GM19043 (cell line): ENCODE measurements at regions not wholly inside any gene's neighbourhood (a gene's known extent, or its start where the extent isn't known, plus 50 kb on each side); places are given as distances from the start of the nearest gene placed in this dataset.

ENCODE experiments used
- ATAC-seq: cut with Tn5 transposase; IDR thresholded peaks from one replicate; pipeline ENCODE4 v1.9.1; 2021; ENCODE audit warnings: low read depth; ENCODE audit not compliant: unreplicated experiment

DNA sequence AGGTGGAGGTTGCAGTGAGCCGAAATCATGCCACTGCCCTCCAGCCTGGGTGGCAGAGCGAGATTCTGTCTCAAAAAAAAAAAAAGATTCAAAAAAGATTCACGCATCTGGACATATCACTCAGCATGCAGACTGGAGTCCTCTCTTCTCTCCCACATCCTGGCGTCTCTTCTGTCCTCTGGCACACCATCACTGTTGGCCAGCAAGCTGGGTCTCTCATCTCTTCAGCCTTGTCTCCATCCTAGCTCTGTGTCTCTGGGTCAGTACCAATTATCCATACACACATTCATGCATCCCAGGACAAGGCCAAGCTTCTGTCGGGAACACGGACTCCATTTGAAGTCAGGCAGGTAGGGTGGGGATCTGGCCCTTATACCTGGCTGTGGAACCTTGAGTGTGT lies 105.5 kb upstream of the MAP1LC3B2 start:
- no peak for ATAC-seq

DNA sequence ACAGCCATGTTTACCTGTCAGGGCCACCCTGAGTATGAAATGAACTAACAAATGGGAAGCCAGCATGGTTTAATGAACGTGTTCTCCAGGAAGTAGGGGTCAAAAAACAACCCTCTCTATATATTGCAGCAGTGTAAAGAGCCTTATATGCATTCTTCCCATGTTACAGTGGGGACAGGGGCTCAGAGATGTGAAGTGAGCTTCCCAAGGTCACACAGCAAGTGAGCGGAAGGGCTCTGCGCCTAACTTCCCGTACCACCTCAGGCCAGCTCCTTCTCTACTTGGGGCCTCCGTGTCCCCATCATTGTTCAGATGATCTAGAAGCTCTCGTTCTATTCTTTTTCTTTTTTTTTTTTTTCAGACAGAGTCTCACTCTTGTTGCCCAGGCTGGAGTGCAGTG lies 105.1 kb upstream of the MAP1LC3B2 start:
- no peak for ATAC-seq

DNA sequence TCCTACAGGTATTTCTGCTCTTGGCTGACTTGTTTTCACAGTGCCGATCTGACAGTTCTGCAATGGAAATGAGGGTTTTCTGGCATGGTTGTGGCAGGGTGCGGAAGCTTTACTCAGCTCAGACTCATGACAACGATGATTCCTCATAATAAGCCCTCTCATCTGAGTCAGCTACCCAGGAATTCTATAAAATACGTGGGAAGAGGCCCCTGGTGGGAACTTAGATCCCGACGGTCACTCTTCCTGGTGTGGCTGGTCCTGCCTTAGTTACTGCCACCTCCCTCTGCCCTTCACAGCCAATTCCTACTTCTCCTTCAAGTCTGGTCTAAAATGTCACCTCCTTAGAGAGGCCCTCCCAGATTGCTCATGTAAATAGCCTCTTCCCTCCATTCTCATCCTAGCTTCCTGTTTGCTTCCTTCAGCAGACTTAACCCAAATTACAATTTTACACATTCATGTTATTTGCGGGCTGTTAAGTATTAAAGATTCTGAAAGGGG lies 104.2 kb upstream of the MAP1LC3B2 start:
- ATAC-seq = no peak

DNA sequence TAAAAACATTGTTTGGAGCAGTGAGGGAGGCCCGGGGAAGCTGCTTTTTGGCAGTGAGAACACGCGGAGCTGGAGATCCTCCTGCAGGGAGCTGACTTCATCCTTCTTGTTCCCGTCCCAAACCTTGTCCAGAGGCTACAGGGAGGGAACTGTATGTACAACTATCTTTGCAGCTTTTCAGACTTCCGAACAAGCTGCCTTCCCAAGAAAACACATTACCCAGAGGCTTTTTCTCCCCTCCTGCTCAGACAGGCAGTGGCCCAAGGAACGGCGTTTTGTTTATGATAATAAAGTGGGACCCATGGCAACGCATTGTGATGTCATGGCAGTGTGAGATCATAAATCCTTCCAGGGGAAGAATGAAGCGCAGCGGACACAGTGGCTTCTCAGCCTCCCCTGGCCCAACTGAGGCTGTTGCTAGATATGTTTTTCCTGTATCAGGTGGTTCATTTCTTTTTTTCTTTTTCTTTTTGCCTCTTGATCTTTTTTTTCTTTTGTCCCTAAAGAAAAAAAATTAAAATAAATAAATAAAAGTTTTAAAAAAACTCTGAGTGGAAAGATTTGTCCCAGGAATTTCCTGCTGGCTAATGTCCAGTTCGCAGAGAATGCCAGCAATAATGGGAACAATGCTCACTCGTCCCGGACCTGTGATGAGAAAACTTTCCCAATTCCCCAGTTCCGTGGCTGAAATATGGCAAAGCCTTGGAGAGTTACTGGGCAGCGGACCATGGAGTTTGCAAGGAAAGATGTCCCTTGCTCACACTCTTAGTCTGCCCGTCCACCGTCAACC lies 103.4 kb upstream of the MAP1LC3B2 start:
- no peak for ATAC-seq

DNA sequence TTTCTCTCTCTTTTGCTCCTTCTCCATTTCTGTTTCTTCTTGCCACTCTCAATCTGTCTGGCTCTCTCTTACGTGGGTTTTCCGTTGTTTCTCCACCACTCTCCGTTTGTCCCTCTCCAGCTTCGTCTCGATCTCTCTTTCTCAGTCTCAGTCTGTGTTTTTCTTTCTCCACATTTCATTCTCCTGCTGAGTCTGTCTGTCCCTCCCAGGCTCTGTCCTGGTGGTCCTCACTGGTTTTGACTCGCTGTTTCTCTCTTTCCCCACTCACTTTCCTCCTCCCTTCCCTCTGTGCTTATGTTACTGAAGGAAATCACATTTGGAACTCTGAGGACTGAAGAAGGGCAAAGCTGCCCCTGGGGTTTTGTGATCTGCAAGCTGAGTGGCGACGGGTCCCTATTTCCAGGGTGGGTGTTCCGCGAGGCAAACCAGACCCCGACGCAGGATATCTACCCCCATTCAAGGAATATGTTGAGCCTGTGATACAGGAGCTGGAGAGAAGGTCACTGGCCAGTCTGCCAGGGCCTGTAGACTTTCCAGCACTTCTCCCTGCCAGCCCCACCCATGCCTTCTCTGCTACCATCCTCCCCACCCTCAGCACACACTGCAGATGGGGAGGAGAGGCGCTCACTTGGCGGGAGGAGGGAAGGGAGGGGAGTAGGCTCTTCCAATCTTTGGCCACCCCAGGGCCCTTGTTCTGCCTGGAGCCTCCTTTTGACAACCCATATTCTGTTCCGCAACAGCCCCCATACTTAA lies 102.7 kb upstream of the MAP1LC3B2 start:
- ATAC-seq = no peak

DNA sequence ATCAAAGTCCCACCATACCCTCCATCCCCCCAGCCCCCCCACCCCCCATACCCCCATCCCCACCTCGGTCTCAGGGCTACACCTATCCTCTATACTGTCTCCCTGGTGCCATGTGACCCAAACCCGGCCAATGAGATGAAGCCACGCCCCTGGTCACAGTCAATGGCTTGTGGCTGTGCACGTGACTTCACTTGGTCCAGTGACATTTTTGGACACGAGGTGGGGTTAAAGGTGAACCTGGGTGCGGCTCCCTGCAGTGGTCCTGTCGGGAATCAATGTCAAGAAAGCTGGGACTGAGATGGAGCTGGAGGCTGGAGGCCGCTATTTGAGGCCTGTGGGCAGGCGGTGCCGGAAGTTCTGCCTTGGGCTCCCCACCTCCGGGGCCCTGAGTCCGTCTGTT lies 100.7 kb upstream of the MAP1LC3B2 start:
- no peak for ATAC-seq

DNA sequence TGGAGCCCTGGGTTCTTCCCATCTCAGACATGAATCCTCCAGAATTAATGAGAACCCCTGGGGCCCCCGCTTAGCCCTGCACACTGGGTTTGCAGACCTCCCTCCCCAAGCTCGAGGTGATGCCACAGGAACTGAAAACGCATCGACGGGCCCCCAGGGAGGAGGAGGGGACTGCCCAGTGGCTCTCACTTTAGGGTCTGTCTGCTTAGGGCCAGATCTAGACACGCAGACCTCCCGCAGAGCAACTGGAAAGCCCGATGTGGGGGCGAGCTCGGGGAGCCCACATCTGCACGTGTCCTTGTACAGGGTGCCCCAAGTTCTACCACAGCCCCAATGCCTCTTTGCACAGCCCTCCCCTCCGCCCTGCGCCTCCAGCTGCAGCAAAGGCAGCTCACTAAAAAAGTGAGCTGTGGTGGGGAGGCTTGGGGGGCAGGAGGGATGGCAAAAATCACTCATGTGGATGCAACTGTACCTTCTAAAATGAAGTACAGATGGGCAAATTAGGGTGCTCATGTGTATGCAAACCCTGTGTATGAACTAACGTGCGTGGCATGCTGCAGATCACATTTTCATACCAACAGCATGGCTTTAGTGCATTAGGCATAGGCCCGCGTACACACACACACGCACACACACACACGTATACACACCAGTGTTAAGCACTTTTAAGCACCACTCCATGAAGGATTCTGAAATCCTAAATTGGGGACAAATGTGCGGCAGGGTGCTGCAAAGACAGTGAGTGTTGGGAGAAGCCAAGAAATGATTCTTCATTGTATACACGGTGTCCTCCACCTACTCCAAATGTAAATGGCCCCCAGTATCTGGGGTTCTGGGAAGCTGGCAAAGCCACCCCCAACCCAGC lies 99.9 kb upstream of the MAP1LC3B2 start:
- ATAC-seq = no peak

DNA sequence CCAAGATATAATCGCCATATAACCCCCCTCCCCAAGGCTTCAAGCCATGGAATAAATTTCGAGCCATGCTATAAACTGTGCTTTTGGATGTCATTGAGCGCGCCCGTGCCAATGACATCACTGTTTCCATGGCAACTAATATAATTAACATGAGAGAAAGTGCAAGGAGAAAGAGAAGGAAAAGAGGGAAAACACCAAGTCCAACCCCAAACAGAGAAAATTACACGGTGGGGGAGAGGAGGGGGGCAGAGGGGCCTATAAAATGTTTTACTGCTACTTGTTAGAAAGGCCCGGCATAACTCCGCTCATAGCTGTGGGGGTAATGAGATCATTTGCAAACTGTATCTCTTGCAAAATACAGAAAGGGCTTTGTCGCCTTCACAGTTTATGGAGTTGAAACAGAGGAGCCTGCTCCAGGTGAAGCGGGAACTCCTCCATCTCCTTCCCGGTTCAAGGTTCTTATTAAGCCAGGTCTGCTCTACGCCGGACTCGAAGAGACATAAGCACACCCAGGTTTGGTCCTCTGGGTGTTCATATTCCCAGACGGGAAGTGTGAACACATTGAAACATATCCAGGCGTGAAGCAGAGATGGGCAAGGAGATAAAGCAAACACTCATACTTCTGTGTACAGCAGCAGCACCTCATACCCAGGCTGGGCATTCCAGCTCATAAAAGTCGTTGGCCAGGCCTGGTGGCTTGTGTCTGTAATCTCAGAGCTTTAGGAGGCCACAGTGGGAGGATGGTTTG lies 99.1 kb upstream of the MAP1LC3B2 start:
- no peak for ATAC-seq

DNA sequence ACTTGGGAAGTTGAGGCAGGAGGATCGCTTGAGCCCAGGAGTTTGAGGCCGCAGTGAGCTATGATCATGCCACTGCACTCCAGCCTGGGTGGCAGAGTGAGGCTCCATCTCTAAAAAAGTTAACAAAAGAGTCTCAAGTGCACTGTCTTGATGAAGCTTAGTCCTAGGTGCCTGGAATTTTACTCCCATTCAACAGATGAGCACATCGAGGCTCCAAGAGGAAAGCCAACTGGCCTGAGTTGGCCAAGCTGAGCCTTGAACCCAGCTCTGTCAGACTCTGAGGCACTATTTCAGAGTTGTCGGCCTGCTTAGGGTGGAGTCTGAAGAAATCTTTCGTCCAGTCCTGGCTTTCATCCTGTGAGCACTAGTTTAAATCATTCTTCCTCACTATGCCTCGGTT lies 98.1 kb upstream of the MAP1LC3B2 start:
- ATAC-seq = no peak

DNA sequence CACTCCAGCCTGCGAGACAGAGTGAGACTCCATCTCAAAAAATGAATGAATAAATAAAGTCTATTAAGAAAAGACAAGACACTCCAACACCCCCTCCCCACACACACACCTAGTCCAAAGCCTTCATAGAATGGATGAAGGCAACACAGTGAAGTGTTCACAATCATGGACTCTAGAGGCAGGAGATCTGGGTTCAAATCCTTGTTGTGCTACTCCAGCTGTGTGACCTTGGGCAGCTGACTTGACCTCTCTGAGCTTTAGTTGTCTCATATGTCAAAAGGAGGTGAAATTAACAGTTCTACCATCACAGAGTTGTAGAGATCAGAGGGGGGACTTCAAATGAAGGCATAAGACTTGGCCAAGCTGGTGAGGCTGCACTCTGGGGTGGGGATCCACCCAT lies 95.8 kb upstream of the MAP1LC3B2 start:
- no peak for ATAC-seq

DNA sequence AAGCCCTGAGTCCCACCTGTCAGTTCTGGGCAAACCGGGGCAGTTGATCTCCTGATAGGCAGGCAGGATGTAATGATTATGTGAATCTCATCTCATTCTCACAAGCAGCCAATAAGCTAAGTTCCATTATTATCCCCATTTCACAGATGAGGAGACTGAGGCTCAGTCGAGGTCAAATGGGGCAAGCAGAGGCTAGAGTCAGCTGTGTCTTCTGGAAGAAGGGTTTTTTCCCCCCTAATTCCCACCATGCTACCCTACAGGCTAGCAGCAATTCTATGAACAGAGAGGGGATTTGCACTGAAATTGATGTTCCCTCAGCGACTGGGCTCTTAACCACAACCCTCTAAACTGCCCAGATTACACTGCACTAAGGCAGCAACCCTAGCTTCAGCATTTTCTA lies 93.8 kb upstream of the MAP1LC3B2 start:
- ATAC-seq = no peak

DNA sequence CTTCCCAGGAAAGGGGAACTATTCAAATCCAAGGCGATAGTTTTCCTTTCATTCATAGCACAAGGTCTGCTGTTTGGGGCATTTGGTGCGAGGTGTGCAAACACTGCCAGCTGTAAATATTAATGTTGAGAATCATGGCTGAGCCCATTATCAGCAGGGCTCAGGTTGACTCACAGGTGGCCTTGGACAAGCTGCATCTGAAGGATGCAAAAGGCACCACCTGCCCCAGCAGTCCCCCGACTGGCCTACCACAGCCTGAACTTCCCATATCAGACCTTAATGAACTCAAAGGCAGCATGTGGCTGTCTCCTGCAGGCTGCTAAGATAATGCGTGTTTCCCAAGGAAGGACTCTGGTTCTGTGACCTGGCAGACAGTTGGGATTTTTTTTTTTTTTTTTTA lies 93.3 kb upstream of the MAP1LC3B2 start:
- ATAC-seq = no peak

DNA sequence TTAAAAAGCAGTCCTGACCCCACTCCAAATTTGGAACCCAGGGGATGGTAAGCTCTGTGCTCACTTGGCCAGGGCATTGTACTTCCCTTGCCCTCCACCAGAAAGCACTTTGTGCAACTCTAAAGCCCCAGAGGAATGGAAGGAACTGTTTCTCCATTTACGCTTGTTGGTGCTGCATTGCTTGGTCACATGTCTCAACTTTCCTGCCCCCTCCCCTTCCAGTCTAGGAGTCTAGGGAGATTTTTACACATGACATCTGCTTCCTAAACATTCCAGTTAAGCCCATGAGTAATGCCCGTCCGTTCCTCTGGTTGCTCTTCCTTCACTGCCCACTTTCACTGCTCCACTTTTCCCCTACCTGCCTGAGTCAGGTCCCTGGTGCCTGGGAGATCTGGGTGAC lies 92.6 kb upstream of the MAP1LC3B2 start:
- ATAC-seq = no peak

DNA sequence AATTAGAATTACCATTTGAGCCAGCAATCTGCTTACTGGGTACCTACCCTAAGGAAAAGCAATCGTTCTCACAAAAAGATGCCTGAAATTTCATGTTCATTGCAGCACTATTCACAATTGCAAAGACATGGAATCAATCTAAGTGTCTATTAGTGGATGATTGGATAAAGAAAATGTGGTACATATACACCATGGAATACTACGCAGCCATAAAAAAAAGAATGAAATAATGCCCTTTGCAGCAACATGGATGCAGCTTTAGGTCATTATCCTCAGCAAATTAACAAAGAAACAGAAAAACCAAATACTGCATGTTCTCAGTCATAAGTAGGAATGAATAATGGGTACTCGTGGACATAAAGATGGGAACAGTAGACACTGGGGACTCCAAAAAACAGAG lies 89.8 kb upstream of the MAP1LC3B2 start:
- no peak for ATAC-seq

DNA sequence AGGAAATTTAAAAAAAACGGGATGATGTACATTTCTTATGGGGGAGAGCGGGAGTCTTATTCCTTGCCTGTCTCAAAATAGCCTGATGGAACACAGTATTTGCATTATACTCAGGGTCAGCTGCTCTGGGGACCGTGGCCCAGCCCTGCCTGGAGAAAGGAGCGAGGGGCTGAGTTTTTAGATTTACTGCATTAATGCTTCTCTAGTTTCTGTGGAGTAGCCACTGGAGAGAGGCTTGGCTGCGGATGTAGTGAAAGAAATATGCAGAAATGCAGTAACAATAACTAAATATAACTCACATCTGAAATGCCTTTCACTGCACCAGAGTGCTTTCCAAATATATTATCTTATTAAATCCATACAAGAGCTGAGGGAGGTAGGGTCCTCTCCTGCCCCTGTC lies 87.6 kb upstream of the MAP1LC3B2 start:
- ATAC-seq = no peak

DNA sequence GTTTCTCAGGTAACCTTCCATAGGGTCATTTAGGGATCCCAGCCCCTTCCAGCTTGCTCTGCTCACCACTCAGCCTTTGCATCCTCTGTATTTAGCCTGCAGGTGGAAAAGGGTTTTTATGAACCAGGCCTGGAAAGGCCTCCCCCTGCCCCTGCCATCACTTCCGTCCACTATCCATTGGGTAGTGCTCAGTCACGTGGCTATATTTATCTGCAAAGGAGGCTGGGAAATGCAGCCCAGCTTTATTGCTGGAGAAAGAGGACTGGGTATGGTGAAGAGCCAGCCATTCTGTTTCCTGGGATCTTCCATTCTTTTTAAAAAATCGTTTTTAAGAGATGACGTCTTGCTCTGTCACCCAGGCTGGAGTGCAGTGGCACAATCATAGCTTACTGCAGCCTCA lies 87.0 kb upstream of the MAP1LC3B2 start:
- no peak for ATAC-seq

DNA sequence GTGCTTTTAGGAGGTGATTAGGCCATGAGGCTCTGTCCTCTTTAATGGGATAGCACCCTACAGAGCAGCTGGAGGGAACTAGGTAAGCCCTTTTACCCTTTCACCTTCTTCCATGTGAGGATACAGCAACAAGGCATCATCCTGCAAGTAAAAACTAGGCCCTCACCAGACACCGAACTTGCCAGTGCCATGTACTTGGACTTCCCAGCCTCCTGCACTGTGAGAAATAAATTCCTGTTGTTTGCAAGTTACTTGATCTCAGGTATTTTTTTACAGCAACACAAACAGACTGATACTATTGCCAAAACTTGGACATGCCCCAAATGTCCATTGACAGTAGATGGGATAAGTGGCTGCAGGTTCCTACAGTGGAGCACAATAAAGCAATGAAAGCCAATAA lies 85.8 kb upstream of the MAP1LC3B2 start:
- ATAC-seq = no peak

DNA sequence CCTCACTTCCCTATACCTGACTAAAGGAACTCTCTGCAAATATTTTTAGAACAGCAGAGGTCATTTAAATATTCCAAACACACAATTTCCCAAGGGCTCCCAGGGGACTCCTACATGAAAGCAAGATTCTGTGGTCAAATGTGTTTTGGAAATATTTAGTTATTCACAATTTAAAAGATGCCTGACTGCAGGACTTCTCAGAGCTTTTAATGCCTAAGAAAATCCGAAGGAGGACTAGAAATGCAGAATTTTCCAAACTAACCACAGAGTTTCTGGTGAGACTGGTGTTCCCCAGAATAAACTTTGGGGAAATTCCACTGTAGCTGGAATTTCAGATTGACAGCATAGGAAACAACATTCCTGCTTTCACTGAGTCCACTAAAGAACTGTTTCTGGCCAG lies 84.8 kb upstream of the MAP1LC3B2 start:
- ATAC-seq = no peak

DNA sequence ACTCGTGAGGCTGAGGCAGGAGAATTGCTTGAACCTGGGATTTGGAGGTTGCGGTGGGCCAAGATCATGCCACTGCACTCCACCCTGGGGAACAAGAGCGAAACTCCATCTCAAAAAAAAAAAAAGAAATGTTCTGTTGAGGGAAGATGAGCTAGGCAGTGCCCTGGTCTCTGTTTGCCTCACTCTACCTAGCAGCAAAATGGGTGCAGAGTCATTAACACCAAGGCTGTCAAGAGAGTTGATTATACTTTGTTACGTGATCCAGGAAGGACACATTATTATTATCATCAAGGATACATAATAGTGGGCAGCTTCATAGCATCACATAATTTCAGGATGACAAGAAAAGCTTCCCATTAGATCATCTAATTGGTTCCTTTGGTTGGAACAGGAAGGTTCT lies 84.3 kb upstream of the MAP1LC3B2 start:
- no peak for ATAC-seq

DNA sequence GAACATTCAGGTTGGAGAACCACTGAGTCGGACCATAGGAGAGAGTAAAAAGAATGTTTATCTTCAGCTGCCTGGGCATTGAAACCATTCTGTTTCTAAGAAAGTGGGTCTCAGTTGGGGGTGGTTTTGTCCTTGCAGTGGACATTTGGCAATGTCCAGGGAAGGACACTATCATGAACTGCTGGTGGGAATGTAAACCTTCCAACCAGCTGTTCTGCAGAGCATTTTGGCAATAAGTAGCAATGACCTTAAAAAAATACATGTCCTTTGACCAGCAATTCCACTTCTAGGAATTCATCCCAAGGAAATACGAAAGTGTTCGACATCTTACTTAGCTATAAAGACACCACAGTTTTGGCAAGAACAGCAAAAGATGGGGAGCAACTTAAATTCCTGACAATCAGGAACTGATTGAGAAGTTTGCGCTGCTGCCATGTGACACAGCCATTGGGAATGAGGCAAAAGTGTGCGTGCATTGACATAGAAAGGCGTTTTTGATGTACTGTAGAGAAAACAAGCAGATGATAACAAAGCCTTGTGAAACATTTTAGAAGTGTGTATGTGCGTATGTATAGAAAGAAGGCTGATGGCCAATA lies 82.9 kb upstream of the MAP1LC3B2 start:
- no peak for ATAC-seq
